ENCODE measurements at regions not wholly inside any gene's neighbourhood (a gene's known extent, or its start where the extent isn't known, plus 50 kb on each side); places are given as distances from the start of the nearest gene placed in this dataset.

DNA sequence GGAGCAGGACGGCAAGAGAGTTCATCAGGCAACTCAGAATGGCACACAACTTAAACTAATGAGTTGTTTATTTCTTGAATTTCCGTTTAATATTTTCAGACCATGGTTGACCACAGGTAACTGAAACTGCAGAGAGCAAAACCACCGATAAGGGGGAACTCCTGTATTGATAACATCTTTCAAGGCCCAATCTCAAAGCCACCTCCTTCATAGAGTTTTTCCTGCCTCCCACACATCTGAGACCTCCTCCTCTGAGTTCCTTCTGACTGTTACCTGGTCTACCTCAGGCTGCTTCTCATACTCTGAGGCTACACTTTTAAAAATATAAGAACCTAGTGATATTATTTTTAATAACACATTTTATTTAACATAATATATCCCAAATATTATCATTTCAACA is 341.5 kb upstream of the NPVF start:
- TF ChIP-seq, protein P1, sequence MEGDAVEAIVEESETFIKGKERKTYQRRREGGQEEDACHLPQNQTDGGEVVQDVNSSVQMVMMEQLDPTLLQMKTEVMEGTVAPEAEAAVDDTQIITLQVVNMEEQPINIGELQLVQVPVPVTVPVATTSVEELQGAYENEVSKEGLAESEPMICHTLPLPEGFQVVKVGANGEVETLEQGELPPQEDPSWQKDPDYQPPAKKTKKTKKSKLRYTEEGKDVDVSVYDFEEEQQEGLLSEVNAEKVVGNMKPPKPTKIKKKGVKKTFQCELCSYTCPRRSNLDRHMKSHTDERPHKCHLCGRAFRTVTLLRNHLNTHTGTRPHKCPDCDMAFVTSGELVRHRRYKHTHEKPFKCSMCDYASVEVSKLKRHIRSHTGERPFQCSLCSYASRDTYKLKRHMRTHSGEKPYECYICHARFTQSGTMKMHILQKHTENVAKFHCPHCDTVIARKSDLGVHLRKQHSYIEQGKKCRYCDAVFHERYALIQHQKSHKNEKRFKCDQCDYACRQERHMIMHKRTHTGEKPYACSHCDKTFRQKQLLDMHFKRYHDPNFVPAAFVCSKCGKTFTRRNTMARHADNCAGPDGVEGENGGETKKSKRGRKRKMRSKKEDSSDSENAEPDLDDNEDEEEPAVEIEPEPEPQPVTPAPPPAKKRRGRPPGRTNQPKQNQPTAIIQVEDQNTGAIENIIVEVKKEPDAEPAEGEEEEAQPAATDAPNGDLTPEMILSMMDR (IDR thresholded peaks at IDR 0.05; ENCODE audit: low read length, missing control alignments) = no peak
- H3K4me3 ChIP-seq (replicated peaks; ENCODE audit: low read depth, low read length) = no peak overlapping the region
- DNase-seq (ENCODE audit: low read depth) = no peak

DNA sequence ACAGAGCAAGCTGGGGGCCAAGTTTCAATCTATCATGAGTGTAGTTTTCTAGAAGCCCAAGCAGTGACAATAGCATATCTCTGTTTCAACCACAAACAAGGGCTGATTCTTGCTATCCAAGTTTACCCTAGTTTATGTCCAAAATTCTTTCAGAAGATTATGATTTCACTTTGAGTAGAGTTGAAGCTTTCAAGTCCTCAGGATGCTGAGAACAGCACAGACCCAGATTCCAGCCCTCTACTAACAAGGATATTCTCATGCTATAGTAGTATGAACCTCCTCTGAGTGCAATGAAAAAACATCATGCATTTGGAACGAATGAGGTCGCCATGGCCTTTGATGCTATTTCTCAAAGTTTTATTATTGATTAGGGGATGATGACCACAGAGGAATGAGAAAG is 344.1 kb upstream of the NPVF start:
- TF ChIP-seq, protein P1 (IDR thresholded peaks at IDR 0.05; ENCODE audit: low read length, missing control alignments) = no peak
- H3K4me3 ChIP-seq (replicated peaks; ENCODE audit: low read depth, low read length) = no peak overlapping the region
- DNase-seq (ENCODE audit: low read depth) = no peak

DNA sequence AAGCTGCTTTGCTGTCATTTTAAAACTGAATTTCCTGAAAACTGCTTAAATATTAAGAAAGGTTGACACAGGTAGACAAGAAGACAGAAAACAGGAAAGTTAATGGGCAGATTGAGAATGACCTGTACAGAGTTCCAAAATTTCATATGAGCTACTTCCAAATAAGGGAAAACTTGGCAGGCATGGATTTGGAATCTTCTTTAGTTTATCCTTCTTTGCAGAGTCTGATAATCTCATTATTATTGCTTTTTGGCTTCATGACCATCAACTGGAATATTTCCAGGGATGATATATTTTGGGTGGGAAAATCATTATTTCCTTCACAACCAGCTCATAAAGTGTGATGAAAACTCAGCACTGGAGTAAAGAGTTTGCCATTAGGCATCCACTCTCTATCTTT is 346.5 kb upstream of the NPVF start:
- no peak for DNase-seq (ENCODE audit: low read depth)
- TF ChIP-seq, protein P1 (IDR thresholded peaks at IDR 0.05; ENCODE audit: low read length, missing control alignments) = no peak
- no peak overlapping the region for H3K4me3 ChIP-seq (replicated peaks; ENCODE audit: low read depth, low read length)

DNA sequence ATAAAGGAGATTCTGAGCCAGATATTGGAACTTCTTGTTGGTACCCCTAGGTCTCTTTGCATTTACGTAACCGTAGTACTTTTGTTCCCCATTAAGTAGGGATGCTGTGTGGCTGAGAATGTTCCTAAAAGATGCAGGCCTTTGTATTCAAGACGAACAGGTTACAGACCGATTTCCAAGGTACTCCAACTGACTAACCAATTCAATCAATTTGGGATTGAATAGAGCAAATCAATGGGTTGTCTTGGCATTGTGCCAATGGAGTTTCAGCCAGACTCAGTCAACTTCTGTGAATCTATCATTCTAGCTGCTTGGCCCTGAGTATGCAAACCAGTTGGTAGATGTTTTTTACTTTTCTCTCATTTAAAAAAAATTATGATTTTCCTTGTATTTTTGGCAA is 347.3 kb upstream of the NPVF start:
- H3K4me3 ChIP-seq (replicated peaks; ENCODE audit: low read depth, low read length) = no peak overlapping the region
- no peak for DNase-seq (ENCODE audit: low read depth)
- TF ChIP-seq, protein P1 (IDR thresholded peaks at IDR 0.05; ENCODE audit: low read length, missing control alignments) = no peak

DNA sequence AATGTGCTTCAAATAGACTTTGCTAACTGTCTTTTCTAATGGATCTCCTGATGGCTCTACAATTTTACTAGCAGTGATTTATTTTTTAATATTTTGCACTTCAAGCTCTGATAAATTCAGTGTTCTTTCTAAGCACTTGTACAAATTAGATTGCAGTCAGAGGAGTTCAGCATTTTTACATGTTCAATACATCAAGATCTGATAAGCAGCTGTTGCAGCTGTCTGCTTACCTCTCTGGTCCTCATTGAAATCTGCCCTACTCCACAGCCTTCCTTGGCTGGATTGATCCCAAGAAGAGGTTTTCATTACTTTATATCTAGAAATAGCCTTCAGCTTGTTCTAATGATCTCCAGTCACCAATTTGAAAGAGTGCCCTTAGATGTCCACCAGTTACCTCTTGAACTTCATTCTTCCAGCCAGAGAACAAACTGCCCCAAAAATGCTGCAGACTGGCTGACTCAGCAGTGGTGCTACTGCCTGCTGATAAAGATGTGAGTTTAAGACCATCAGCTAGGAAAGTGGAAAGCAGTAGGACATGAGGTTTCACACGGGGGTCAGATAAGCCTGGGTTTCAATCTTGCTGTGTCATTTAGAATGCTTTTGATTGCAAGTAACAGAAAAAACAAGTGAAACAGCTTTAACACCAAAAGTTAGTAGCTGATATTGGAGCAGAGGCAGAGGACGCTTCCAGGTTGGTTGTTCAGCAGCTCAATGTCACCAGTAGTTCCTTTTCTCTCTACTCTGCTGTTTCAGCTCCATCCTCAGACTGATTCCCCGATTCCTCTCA is 350.9 kb upstream of the NPVF start:
- no peak for DNase-seq (ENCODE audit: low read depth)
- TF ChIP-seq, protein P1 (IDR thresholded peaks at IDR 0.05; ENCODE audit: low read length, missing control alignments) = no peak
- H3K4me3 ChIP-seq (replicated peaks; ENCODE audit: low read depth, low read length) = no peak overlapping the region

DNA sequence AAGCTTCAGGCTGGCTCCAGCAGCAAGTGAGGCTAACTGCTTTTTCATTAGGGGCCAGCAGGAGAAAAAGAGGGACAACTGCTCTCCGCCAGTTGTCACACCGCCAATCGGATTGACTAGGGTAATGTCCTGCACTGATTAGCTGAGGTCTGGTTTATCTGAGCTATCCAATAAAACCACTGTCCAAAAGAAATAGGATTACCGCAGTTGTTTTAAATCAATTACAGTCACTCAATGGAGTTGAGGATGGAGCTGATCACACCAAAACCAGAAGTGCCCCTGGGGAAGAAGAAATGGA is 351.4 kb upstream of the NPVF start:
- DNase-seq (ENCODE audit: low read depth) = no peak
- TF ChIP-seq, protein P1 (IDR thresholded peaks at IDR 0.05; ENCODE audit: low read length, missing control alignments) = no peak
- H3K4me3 ChIP-seq (replicated peaks; ENCODE audit: low read depth, low read length) = no peak overlapping the region

DNA sequence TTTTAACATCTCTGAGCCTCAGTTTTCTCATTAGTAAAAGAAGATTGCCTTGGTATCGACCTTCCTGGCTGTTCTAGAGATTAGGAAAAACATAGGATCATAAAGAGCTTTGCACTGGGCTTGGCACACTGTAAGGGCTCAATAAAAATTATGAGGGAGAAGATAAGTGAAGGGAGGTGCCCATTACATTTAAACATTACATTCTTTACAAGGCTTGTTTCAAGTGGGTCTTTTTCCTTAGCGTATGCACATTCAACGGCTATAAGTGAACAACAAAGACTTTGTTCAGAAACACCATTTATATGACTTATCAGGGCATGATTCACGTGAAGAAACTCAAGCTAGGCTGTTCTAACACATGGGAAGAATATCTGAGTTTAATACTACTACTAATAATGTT is 351.9 kb upstream of the NPVF start:
- TF ChIP-seq, protein P1 (IDR thresholded peaks at IDR 0.05; ENCODE audit: low read length, missing control alignments) = no peak
- no peak overlapping the region for H3K4me3 ChIP-seq (replicated peaks; ENCODE audit: low read depth, low read length)
- no peak for DNase-seq (ENCODE audit: low read depth)
